ENCODE measurements at regions not wholly inside any gene's neighbourhood (a gene's known extent, or its start where the extent isn't known, plus 50 kb on each side); places are given as distances from the start of the nearest gene placed in this dataset.
A peak's percentile ranks its signal among the peaks of the same experiment; 100 is the strongest.

DNA sequence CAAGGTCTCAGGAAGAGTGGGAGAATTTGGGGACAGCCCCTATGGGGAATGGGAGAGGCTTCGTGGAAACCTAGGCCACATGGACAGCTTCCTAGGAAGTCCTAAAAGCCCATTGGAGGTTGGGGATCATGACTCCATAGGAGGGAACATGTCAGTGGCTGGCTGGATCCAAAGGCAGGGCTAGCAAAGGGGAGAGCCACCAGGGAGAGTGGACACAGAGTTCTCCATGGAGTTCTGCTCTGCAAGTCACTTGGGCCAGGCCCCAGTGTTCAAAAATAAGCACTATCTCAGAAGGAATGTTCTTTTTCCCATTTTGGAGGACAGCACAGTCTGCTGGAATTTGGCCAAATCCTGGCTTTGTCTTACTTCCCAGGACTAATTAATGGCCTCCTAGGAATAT lies 140.6 kb upstream of the RAD23B start:
- peak overlapping the region; percentile 7; the same call in 1 of the 2 replicates for H2AFZ ChIP-seq (ENCODE audit: low read length)
- no peaks in the 10 kb centered on the region for H3K4me1 ChIP-seq (replicated peaks in 1 of 4; ENCODE audit: control insufficient read depth in 3 of 4, insufficient read depth in 4 of 4, low read length in 3 of 4)
- no peaks in the 10 kb centered on the region for H3K27me3 ChIP-seq (replicated peaks in 1 of 4; ENCODE audit: control insufficient read depth in 3 of 4, extremely low read depth in 1 of 4, insufficient read depth in 3 of 4, low read length in 3 of 4)
- no peak overlapping the region for H2BK20ac ChIP-seq (ENCODE audit: low read length)
- H3K14ac ChIP-seq (ENCODE audit: insufficient read length) = no peak overlapping the region
- 93% methylated on average over 1 of the region's 1 CpG; no CpG with 5 or more reads in 1 of the 2 experiments for WGBS, 2 experiments (ENCODE audit: extremely low coverage in 1 of 2, insufficient coverage in 1 of 2, insufficient read length in 1 of 2, insufficient replicate concordance in 2 of 2, low coverage in 1 of 2, low lambda C conversion rate in 2 of 2, missing lambda C conversion rate in 1 of 2)
- H3K56ac ChIP-seq (replicated peaks; ENCODE audit: insufficient read length, low read depth, low read length) = no peak overlapping the region
- no peak overlapping the region for H3K9ac ChIP-seq (replicated peaks in 1 of 4; ENCODE audit: extremely low read depth in 1 of 4, low read depth in 3 of 4, low read length in 3 of 4)
- no peak overlapping the region for H4K5ac ChIP-seq (ENCODE audit: insufficient read length, low read depth, low read length)
- no peaks in the 10 kb centered on the region for H3K79me2 ChIP-seq (ENCODE audit: control insufficient read depth in 1 of 2, insufficient read depth in 2 of 2, low read length in 2 of 2)
- H3K9me3 ChIP-seq (ENCODE audit: insufficient read depth in 2 of 2, low read depth in 1 of 2, low read length in 1 of 2) = no peaks in the 10 kb centered on the region
- H2BK15ac ChIP-seq (ENCODE audit: low read length) = no peak overlapping the region
- H3K23ac ChIP-seq (ENCODE audit: insufficient read length) = no peak overlapping the region
- no peaks in the 10 kb centered on the region for H4K20me1 ChIP-seq (replicated peaks in 1 of 2; ENCODE audit: control insufficient read depth in 1 of 2, insufficient read depth in 2 of 2, low read length in 2 of 2)
- POLR2A ChIA-PET (ENCODE audit: partially characterized antibody) = interaction anchor here (0.6 kb wide), 1 partner anchor 191 kb away, joined by 3 read pairs; no protein-coding TSS in a partner anchor
- no peaks in the 10 kb centered on the region for H3K23me2 ChIP-seq (ENCODE audit: low read depth, low read length)
- H4K8ac ChIP-seq (ENCODE audit: extremely low read depth, insufficient read depth, low read length) = no peak overlapping the region
- FAIRE-seq = no peak
- no peaks in the 10 kb centered on the region for H3K36me3 ChIP-seq (ENCODE audit: control insufficient read depth in 2 of 4, insufficient read depth in 4 of 4, low read length in 3 of 4)
- no peak overlapping the region for H3K4me2 ChIP-seq (ENCODE audit: insufficient read depth in 1 of 2, low read depth in 2 of 2, low read length in 2 of 2)
- no peak overlapping the region for H2BK5ac ChIP-seq (ENCODE audit: low read depth, low read length)
- H3K79me1 ChIP-seq (ENCODE audit: low read depth, low read length) = no peaks in the 10 kb centered on the region
- H2BK12ac ChIP-seq (ENCODE audit: low read depth, low read length) = no peak overlapping the region
- H3K18ac ChIP-seq (ENCODE audit: extremely low read depth, low read length) = no peak overlapping the region
- no peak for TF ChIP-seq YY1 (IDR thresholded peaks at IDR 0.05; ENCODE audit: low read depth, low read length)
- TF ChIP-seq RAD21 (IDR thresholded peaks at IDR 0.05 in 1 of 2, conservative IDR thresholded peaks at IDR 0.05 in 1 of 2; ENCODE audit: low read depth in 2 of 2, low read length in 2 of 2) = no peak
- no peak for TF ChIP-seq CHD2 (IDR thresholded peaks at IDR 0.05; ENCODE audit: low read length)
- no peak overlapping the region for H2BK120ac ChIP-seq (replicated peaks; ENCODE audit: low read depth, low read length)
- H3K4ac ChIP-seq (replicated peaks; ENCODE audit: insufficient read length, low read depth, low read length) = no peak overlapping the region
- no peak overlapping the region for H3K4me3 ChIP-seq (ENCODE audit: extremely low read depth in 1 of 4, insufficient read depth in 2 of 4, low read depth in 3 of 4, low read length in 4 of 4)
- no peak overlapping the region for H3K27ac ChIP-seq (ENCODE audit: low read depth, low read length)
- CTCF ChIA-PET (ENCODE audit: partially characterized antibody) = interaction anchor here (1.0 to 9.9 kb wide), 10 partner anchors 9 to 199 kb away, joined by 3 to 109 read pairs (median 4); no protein-coding TSS in a partner anchor
- no peak overlapping the region for H4K91ac ChIP-seq (replicated peaks; ENCODE audit: insufficient read length, low read length)
- H2AK5ac ChIP-seq (ENCODE audit: low read depth, low read length) = no peak overlapping the region
- DNase-seq (ENCODE audit: low read depth in 1 of 2, low spot score in 2 of 2) = no peak
